K562 (cell line): ENCODE measurements at regions not wholly inside any gene's neighbourhood (a gene's known extent, or its start where the extent isn't known, plus 50 kb on each side); places are given as distances from the start of the nearest gene placed in this dataset.

Experiments used
- ATAC-seq: fragments of 200-7000 bp; cut with Tn5 transposase; 3 replicates; pipeline ENCODE4 v1.9.1; 2020; ENCODE audit warnings: moderate library complexity
- BruUV-seq: library from RNA; stranded (reverse); fragments of 400-500 nt; replicated peaks from 2 replicates; lab custom pipeline; 2021; lab: Mats Ljungman, UMichigan
- CTCF ChIA-PET: fragments of 300-600 bp; formaldehyde crosslinking; extraction: SDS; loops from one replicate; lab custom pipeline; 2021; ENCODE audit warnings: low intra/inter-chr PET ratio; lab: Yijun Ruan, JAX
- POLR2A ChIA-PET: fragments of 300-600, 350-650 bp; sonication (Branson Sonifier 250); formaldehyde crosslinking; extraction: SDS; loops from one replicate; lab custom pipeline; 2021; ENCODE audit warnings: antibody characterized with exemption, inconsistent platforms; lab: Yijun Ruan, JAX
- DNase-seq, 4 experiments: peaks; one replicate each; pipeline versions ENCODE4 v3.0.0 to v3.0.0-alpha.2; 2011 to 2018; ENCODE audit warnings: low spot score in 3 of 4, mixed read lengths in 3 of 4; ENCODE audit errors: extremely low read depth in 1 of 4
- FAIRE-seq: peaks from 2 replicates; lab custom pipeline; 2011; peaks lifted over from hg19 to GRCh38; lab: Jason Lieb, UNC
- H2AFZ ChIP-seq: 2 replicates; pipeline ENCODE4 v1.6.0; 2011; ENCODE audit warnings: low read depth, low read length, control low read depth, inconsistent platforms
- H3K27ac ChIP-seq: fragments of 200-600 bp; 3 replicates; pipeline ENCODE4 v1.8.0; 2011; ENCODE audit warnings: low read depth, mild to moderate bottlenecking, control low read depth, inconsistent platforms, low read length, moderate library complexity, mixed read lengths; ENCODE audit errors: extremely low read depth
- H3K27me3 ChIP-seq, 2 experiments: fragments of 300-600 bp in 1 of 2; 2 replicates in 1 of 2; 3 replicates in 1 of 2; pipeline versions ENCODE4 v1.6.0 to v1.8.0; 2011; ENCODE audit warnings: inconsistent platforms in 2 of 2, low read length in 2 of 2, mild to moderate bottlenecking in 1 of 2, mixed read lengths in 1 of 2, moderate library complexity in 1 of 2; ENCODE audit not compliant: control insufficient read depth in 2 of 2, insufficient read depth in 2 of 2
- H3K36me3 ChIP-seq: fragments of 300-600 bp; 3 replicates; pipeline ENCODE4 v1.8.0; 2011; ENCODE audit warnings: mild to moderate bottlenecking, low read length, inconsistent platforms; ENCODE audit not compliant: control insufficient read depth, insufficient read depth
- H3K4me1 ChIP-seq, 2 experiments: fragments of 200-600 bp in 1 of 2; replicated peaks in 1 of 2; 2 replicates in 1 of 2; 3 replicates in 1 of 2; pipeline versions ENCODE4 v1.5.1 to v1.8.0; 2011; ENCODE audit warnings: inconsistent platforms in 2 of 2, low read length in 2 of 2, mild to moderate bottlenecking in 1 of 2, mixed read lengths in 1 of 2, moderate library complexity in 1 of 2; ENCODE audit not compliant: control insufficient read depth in 2 of 2, insufficient read depth in 2 of 2
- H3K4me2 ChIP-seq: 2 replicates; pipeline ENCODE4 v1.6.1; 2011; ENCODE audit warnings: low read length, control low read depth, inconsistent platforms, mixed read lengths; ENCODE audit not compliant: insufficient read depth
- H3K4me3 ChIP-seq: fragments of 200-600 bp; sonication (generic), shearing (Covaris generic); 2 replicates; pipeline ENCODE4 v1.5.1; 2016; ENCODE audit warnings: control low read depth, inconsistent platforms
- H3K79me2 ChIP-seq: fragments of 200-600 bp; 3 replicates; pipeline ENCODE4 v1.8.0; 2011; ENCODE audit warnings: low read length, inconsistent platforms; ENCODE audit not compliant: control insufficient read depth, insufficient read depth
- H3K9ac ChIP-seq, 2 experiments: 2 replicates each; pipeline versions ENCODE4 v1.6.0 to v1.6.1; 2011; ENCODE audit warnings: low read depth in 2 of 2, low read length in 2 of 2, control low read depth in 1 of 2, inconsistent platforms in 1 of 2, mild to moderate bottlenecking in 1 of 2, mixed read lengths in 1 of 2; ENCODE audit not compliant: insufficient read depth in 1 of 2
- H3K9me1 ChIP-seq: one replicate; pipeline ENCODE4 v1.6.0; 2011; ENCODE audit warnings: inconsistent platforms, mild to moderate bottlenecking, low read length, moderate library complexity; ENCODE audit not compliant: control insufficient read depth, insufficient read depth
- H3K9me3 ChIP-seq: replicated peaks from 2 replicates; pipeline ENCODE4 v1.5.1; 2011; ENCODE audit warnings: low read depth, low read length, inconsistent platforms; ENCODE audit not compliant: control insufficient read depth, insufficient read depth
- H4K20me1 ChIP-seq: replicated peaks from 2 replicates; pipeline ENCODE4 v1.6.1; 2011; ENCODE audit warnings: low read length, inconsistent platforms, mixed read lengths; ENCODE audit not compliant: control insufficient read depth, insufficient read depth
- ATF7 ChIP-seq: fragments of 450-650 bp; IDR thresholded peaks from 2 replicates; pipeline ENCODE4 v1.7.1; 2014; ENCODE audit warnings: mild to moderate bottlenecking, moderate library complexity
- EP400 ChIP-seq: fragments of 450-650 bp; IDR thresholded peaks from 2 replicates; pipeline ENCODE4 v1.6.1; 2017; ENCODE audit warnings: antibody characterized with exemption, mild to moderate bottlenecking, moderate library complexity
- FOXM1 ChIP-seq, 2 experiments: fragments of 450-650 bp in 1 of 2; sonication (generic) in 1 of 2; formaldehyde crosslinking in 1 of 2; IDR thresholded peaks; 2 replicates each; pipeline versions ENCODE4 v1.6.1 to v1.9.0; 2017 to 2022; ENCODE audit warnings: low read depth in 2 of 2, mild to moderate bottlenecking in 2 of 2, missing genetic modification reagents in 1 of 2, moderate library complexity in 1 of 2
- MAFF ChIP-seq: IDR thresholded peaks from 2 replicates; pipeline ENCODE4 v1.6.1; 2012; ENCODE audit warnings: low read length, improper control_type of control experiment
- RBM14 ChIP-seq: fragments of 200-400 bp; formaldehyde crosslinking; IDR thresholded peaks from 2 replicates; pipeline ENCODE4 v1.6.1; 2018; ENCODE audit warnings: low read depth, mild to moderate bottlenecking, low read length, moderate library complexity, borderline replicate concordance; ENCODE audit not compliant: insufficient read depth
- ZNF175 ChIP-seq: fragments of 200-800 bp; sonication (Bioruptor generic); IDR thresholded peaks from 2 replicates; pipeline ENCODE4 v1.6.1; 2016; ENCODE audit warnings: low read depth, mild to moderate bottlenecking, missing genetic modification characterization, missing compliant biosample characterization
- ZNF436 ChIP-seq: fragments of 250-450, 450-650 bp; sonication (Bioruptor Pico); formaldehyde crosslinking; IDR thresholded peaks from 2 replicates; pipeline ENCODE4 v1.7.0; 2020; ENCODE audit warnings: mild to moderate bottlenecking
- WGBS: fragments of 100-300 bp; shearing (Covaris generic); methylation state at CpG from one replicate; pipeline ENCODE4 v1.1.6; 2016; ENCODE audit warnings: low coverage, mixed read lengths; ENCODE audit not compliant: insufficient coverage; ENCODE audit errors: missing lambda C conversion rate; 5-methylcytosine and 5-hydroxymethylcytosine counted together
- in situ Hi-C: fragments of 300-500 bp; cut with MboI; formaldehyde crosslinking; loops from 4 replicates; pipeline ENCODE4 v1.15.0; 2018; ENCODE audit warnings: inconsistent platforms, mixed read lengths
- intact Hi-C: fragments of 100-400 bp; cut with micrococcal nuclease; formaldehyde crosslinking; loops from 2 replicates; pipeline ENCODE4 v1.14.2; 2022

DNA sequence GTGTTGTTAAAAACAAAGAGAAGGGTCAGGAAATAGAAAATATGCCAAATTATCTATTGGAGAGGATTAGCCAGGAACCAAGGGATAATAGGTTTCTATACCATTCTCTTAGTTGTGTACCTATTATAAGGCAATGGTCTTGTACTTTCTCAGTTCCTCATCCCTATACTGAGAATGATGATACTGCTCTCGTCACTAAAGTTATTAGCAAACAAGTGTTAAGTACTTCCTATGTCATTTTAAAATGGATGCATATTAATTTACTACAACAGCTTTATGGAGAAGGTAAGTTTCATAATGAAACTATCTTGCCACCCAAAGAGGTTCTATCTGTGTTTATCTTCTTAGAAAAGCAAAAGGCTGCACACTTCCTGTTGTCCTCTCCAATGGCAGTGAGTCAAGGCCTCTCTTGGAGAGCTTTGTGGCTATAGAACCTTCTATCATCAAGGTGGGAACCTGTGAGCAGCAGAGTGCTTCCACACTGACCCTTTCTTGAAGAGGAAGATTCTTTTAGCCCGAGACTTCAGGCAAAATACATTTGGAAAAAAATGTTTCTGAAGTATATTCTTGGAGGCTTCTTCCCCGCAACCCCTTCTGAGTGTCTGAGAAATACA is 460.7 kb upstream of the FANCL start:
- Histone ChIP-seq H3K4me2 (no peak overlapping the region), H3K9me3 (no peaks in the 10 kb centered on the region), H3K27me3 (no peaks in the 10 kb centered on the region), H3K4me3 (no peak overlapping the region), H4K20me1 (no peaks in the 10 kb centered on the region), H3K27ac (no peak overlapping the region), H2AFZ (peak overlapping the region; percentile 90), H3K9me1 (no peaks in the 10 kb centered on the region), H3K79me2 (no peaks in the 10 kb centered on the region), H3K9ac (no peak overlapping the region), H3K36me3 (no peaks in the 10 kb centered on the region)
- intact Hi-C loops, result no loop called here
- CTCF ChIA-PET, result no interaction called here
- no peak for FAIRE-seq
- POLR2A ChIA-PET, result no interaction called here
- 73% methylated on average over 3 of the region's 3 CpGs for WGBS
- in situ Hi-C loops, result no loop called here
- DNase-seq, result no peak
- peak; percentile 59 for ATAC-seq
- no TSS peak for BruUV-seq
- peak; percentile 32; the same call in 1 of the 2 replicates for TF ChIP-seq ZNF175
- no peak for TF ChIP-seq EP400
- TF ChIP-seq, all 486 proteins: peak for 1
- no peaks in the 10 kb centered on the region; a peak in 2 of 5 replicates for H3K4me1 ChIP-seq

DNA sequence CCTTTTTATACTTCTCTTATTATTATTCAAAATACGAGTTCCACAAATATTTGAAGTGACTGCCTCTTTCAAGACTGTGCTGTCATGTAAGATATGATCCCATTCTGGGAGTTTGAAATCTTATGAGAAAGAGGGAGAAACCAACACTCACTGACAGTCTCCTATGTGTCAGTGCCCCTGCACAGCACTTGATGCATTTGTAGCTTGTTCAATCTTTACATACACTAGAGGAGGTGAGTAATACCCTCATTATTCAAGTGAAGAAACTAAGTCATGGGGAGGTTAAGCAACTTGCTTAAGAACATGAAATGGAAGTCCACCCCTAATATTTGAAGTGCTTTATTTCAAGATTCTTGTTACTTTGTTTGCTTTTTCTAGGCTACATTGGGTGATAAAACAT is 459.5 kb upstream of the FANCL start:
- intact Hi-C loops (no loop called here), in situ Hi-C loops (no loop called here)
- Histone ChIP-seq H4K20me1 (no peaks in the 10 kb centered on the region), H3K9me1 (no peaks in the 10 kb centered on the region), H3K27ac (no peak overlapping the region), H3K4me1 (no peaks in the 10 kb centered on the region; a peak in 2 of 5 replicates), H2AFZ (peak overlapping the region; percentile 48; the same call in 1 of the 2 replicates), H3K9ac (no peak overlapping the region), H3K27me3 (no peaks in the 10 kb centered on the region), H3K4me2 (no peak overlapping the region), H3K9me3 (no peaks in the 10 kb centered on the region), H3K36me3 (no peaks in the 10 kb centered on the region), H3K4me3 (no peak overlapping the region), H3K79me2 (no peaks in the 10 kb centered on the region)
- ATAC-seq, result no peak; the same call in 2 of the 3 replicates
- BruUV-seq, result no TSS peak
- DNase-seq, result no peak
- FAIRE-seq, result no peak
- TF ChIP-seq RBM14 (no peak), ATF7 (no peak), ZNF436 (no peak), FOXM1 (IDR thresholded peaks at IDR 0.05; ENCODE audit: low read depth) (no peak), FOXM1 (CRISPR knock-in tag; IDR thresholded peaks at IDR 0.05; ENCODE audit: low read depth) (no peak), MAFF (no peak)
- CTCF ChIA-PET, result no interaction called here
- POLR2A ChIA-PET, result no interaction called here
- WGBS, result 44% methylated on average over 1 of the region's 1 CpG
